Endothelial cell of umbilical vein (primary cell): ENCODE measurements at regions not wholly inside any gene's neighbourhood (a gene's known extent, or its start where the extent isn't known, plus 50 kb on each side); places are given as distances from the start of the nearest gene placed in this dataset.

Experiments
- BruUV-seq: library from RNA; stranded (reverse); fragments of 400-500 nt; replicated peaks from 2 replicates; lab custom pipeline; 2021; lab: Mats Ljungman, UMichigan
- CTCF ChIA-PET: fragments of 300-600, 350-600 bp; sonication (Branson Sonifier 250); formaldehyde crosslinking; loops from one replicate; lab custom pipeline; 2021; ENCODE audit warnings: antibody characterized with exemption, inconsistent platforms; lab: Charles Lee
- POLR2A ChIA-PET: fragments of 300-600, 350-600 bp; sonication (Branson Sonifier 250); formaldehyde crosslinking; loops from one replicate; lab custom pipeline; 2021; ENCODE audit warnings: antibody characterized with exemption, inconsistent platforms; lab: Charles Lee
- DNase-seq: peaks from one replicate; pipeline ENCODE4 v3.0.0-alpha.2; 2011; ENCODE audit warnings: low read depth, low spot score
- FAIRE-seq: peaks from 2 replicates; lab custom pipeline; 2011; peaks lifted over from hg19 to GRCh38; lab: Jason Lieb, UNC
- H2AFZ ChIP-seq: 2 replicates; pipeline ENCODE4 v1.6.0; 2012; ENCODE audit warnings: low read depth, low read length, control low read depth, inconsistent platforms
- H3K27ac ChIP-seq: 2 replicates; pipeline ENCODE4 v1.5.1; 2011; ENCODE audit warnings: low read depth, mild to moderate bottlenecking, control low read depth, low read length, moderate library complexity; ENCODE audit not compliant: insufficient read depth
- H3K27me3 ChIP-seq, 2 experiments: 2 replicates each; pipeline versions ENCODE4 v1.6.0 to v1.6.1; 2011; ENCODE audit warnings: low read length in 2 of 2, mixed read lengths in 1 of 2; ENCODE audit not compliant: control insufficient read depth in 2 of 2, insufficient read depth in 2 of 2
- H3K36me3 ChIP-seq, 2 experiments: 2 replicates in 1 of 2; 3 replicates in 1 of 2; pipeline ENCODE4 v1.5.1; 2011; ENCODE audit warnings: low read length in 2 of 2, mild to moderate bottlenecking in 1 of 2, moderate library complexity in 1 of 2; ENCODE audit not compliant: control insufficient read depth in 2 of 2, insufficient read depth in 2 of 2; ENCODE audit errors: extremely low read depth in 1 of 2
- H3K4me1 ChIP-seq: 3 replicates; pipeline ENCODE4 v1.5.1; 2011; ENCODE audit warnings: mild to moderate bottlenecking, low read length; ENCODE audit not compliant: control insufficient read depth, insufficient read depth; ENCODE audit errors: extremely low read depth
- H3K4me2 ChIP-seq: 2 replicates; pipeline ENCODE4 v1.6.1; 2011; ENCODE audit warnings: low read length, control low read depth, mixed read lengths; ENCODE audit not compliant: insufficient read depth
- H3K4me3 ChIP-seq, 3 experiments: fragments of 200-600 bp in 1 of 3; sonication (generic), shearing (Covaris generic) in 1 of 3; replicated peaks in 1 of 3; 2 replicates each; pipeline ENCODE4 v1.5.1; 2011 to 2016; ENCODE audit warnings: control low read depth in 3 of 3, low read length in 3 of 3, mild to moderate bottlenecking in 2 of 3, inconsistent platforms in 1 of 3, low read depth in 1 of 3, moderate library complexity in 1 of 3; ENCODE audit not compliant: insufficient read depth in 1 of 3
- H3K79me2 ChIP-seq: 2 replicates; pipeline ENCODE4 v1.6.0; 2012; ENCODE audit warnings: low read length, inconsistent platforms; ENCODE audit not compliant: control insufficient read depth, insufficient read depth
- H3K9ac ChIP-seq: replicated peaks from 2 replicates; pipeline ENCODE3; 2011; ENCODE audit warnings: low read length, control low read depth; ENCODE audit not compliant: insufficient read depth; ENCODE audit errors: extremely low read depth
- H3K9me1 ChIP-seq: replicated peaks from 3 replicates; pipeline ENCODE4 v1.6.0; 2011; ENCODE audit warnings: mild to moderate bottlenecking, low read length; ENCODE audit not compliant: control insufficient read depth, insufficient read depth; ENCODE audit errors: extremely low read depth
- H3K9me3 ChIP-seq: replicated peaks from 2 replicates; pipeline ENCODE4 v1.5.1; 2012; ENCODE audit warnings: low read length, inconsistent platforms; ENCODE audit not compliant: control insufficient read depth, insufficient read depth
- H4K20me1 ChIP-seq: replicated peaks from 2 replicates; pipeline ENCODE3; 2011; ENCODE audit warnings: mild to moderate bottlenecking, low read length; ENCODE audit not compliant: control insufficient read depth, insufficient read depth; ENCODE audit errors: extremely low read depth
- POLR2AphosphoS5 ChIP-seq: IDR thresholded peaks from 2 replicates; pipeline ENCODE4 v1.6.1; 2012; ENCODE audit warnings: low read depth, mild to moderate bottlenecking, control low read depth, low read length, moderate library complexity; ENCODE audit not compliant: insufficient read depth
- dilution Hi-C: fragments of 300-500 bp; cut with MboI; formaldehyde crosslinking; loops from one replicate; pipeline ENCODE4 v1.15.0; 2019; ENCODE audit warnings: low sequenced_read_pairs; ENCODE audit not compliant: extremely low pct_ligation_motif_present
- intact Hi-C: fragments of 100-400 bp; cut with micrococcal nuclease; formaldehyde crosslinking; loops from one replicate; pipeline ENCODE4 v1.10.0; 2022
- TF ChIP-seq, protein P1 (sequence below): IDR thresholded peaks from 2 replicates; pipeline ENCODE4 v1.6.1; 2011; ENCODE audit not compliant: insufficient read depth, insufficient read length
- TF ChIP-seq, protein P2 (sequence below), 2 donors: IDR thresholded peaks; 1 replicate in 1 of 2; 2 replicates in 1 of 2; pipeline ENCODE4 v1.5.1; 2011; ENCODE audit warnings: low read length in 2 of 2, mild to moderate bottlenecking in 2 of 2, moderate library complexity in 2 of 2, control low read depth in 1 of 2, inconsistent platforms in 1 of 2, low read depth in 1 of 2; ENCODE audit not compliant: insufficient read depth in 1 of 2; ENCODE audit errors: extremely low read depth in 1 of 2

DNA sequence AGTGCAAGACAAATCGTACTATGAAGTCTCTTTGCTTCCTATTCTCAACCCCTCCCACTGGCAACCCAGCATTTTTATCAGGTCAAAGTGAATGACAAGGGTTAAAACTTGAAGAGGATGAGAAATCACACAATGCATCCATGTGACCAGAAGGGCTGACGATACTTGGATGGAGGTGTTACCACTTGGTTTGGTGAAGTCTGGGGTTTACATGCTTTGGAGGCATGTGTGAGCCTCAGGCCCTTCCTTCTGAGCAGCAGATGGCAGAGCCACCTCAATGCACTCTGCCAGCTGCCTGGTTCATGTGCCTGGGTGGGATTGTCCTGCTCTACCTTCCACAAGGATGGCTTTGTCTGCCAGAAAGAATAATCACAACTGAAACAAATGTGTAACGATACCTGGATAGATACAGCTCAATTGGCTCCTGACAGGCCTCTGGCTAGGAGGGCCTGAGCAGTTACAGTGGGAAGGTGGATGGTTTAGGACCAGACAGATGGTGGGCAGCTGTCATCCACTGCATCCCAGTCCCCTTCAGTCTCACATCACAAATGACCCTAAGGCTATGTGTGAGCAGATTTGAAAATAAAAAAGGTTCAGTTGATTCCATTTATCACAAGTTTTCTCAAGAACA is 51.5 kb upstream of the CNIH3 start:
- no peak overlapping the region for H3K9ac ChIP-seq
- FAIRE-seq = no peak

More for the DNA sequence above, 51.5 kb upstream of the CNIH3 start:
- Histone ChIP-seq H3K4me1 (peaks cover 18% of the 10 kb centered on the region), H3K79me2 (no peaks in the 10 kb centered on the region), H4K20me1 (no peaks in the 10 kb centered on the region), H3K9me3 (no peaks in the 10 kb centered on the region), H2AFZ (no peak overlapping the region), H3K9me1 (no peaks in the 10 kb centered on the region), H3K4me2 (no peak overlapping the region), H3K4me3 (no peak overlapping the region), H3K27me3 (no peaks in the 10 kb centered on the region), H3K27ac (peak overlapping the region; percentile 51), H3K36me3 (no peaks in the 10 kb centered on the region)
- POLR2A ChIA-PET = no interaction called here
- TF ChIP-seq, protein P1, sequence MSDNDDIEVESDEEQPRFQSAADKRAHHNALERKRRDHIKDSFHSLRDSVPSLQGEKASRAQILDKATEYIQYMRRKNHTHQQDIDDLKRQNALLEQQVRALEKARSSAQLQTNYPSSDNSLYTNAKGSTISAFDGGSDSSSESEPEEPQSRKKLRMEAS = no peak
- TF ChIP-seq POLR2AphosphoS5 = no peak
- TF ChIP-seq, protein P2, sequence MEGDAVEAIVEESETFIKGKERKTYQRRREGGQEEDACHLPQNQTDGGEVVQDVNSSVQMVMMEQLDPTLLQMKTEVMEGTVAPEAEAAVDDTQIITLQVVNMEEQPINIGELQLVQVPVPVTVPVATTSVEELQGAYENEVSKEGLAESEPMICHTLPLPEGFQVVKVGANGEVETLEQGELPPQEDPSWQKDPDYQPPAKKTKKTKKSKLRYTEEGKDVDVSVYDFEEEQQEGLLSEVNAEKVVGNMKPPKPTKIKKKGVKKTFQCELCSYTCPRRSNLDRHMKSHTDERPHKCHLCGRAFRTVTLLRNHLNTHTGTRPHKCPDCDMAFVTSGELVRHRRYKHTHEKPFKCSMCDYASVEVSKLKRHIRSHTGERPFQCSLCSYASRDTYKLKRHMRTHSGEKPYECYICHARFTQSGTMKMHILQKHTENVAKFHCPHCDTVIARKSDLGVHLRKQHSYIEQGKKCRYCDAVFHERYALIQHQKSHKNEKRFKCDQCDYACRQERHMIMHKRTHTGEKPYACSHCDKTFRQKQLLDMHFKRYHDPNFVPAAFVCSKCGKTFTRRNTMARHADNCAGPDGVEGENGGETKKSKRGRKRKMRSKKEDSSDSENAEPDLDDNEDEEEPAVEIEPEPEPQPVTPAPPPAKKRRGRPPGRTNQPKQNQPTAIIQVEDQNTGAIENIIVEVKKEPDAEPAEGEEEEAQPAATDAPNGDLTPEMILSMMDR (IDR thresholded peaks at IDR 0.05; ENCODE audit: extremely low read depth in 1 of 2, insufficient read depth in 1 of 2, low read depth in 1 of 2, low read length in 2 of 2) = no peak
- no TSS peak for BruUV-seq
- dilution Hi-C loops (no loop called here), intact Hi-C loops (no loop called here)
- CTCF ChIA-PET = interaction anchor here (0.9 to 1.2 kb wide), 4 partner anchors 10 to 358 kb away, joined by 3 read pairs; no protein-coding TSS in a partner anchor
- DNase-seq = no peak
